HepG2 (cell line): ENCODE measurements at regions not wholly inside any gene's neighbourhood (a gene's known extent, or its start where the extent isn't known, plus 50 kb on each side); places are given as distances from the start of the nearest gene placed in this dataset.

Source experiments
- BRCA1 ChIP-seq: sonication (generic); formaldehyde crosslinking; IDR thresholded peaks from 2 replicates; pipeline ENCODE4 v1.4.0; 2020; ENCODE audit warnings: missing genetic modification reagents
- CENPT ChIP-seq: sonication (generic); formaldehyde crosslinking; IDR thresholded peaks from 2 replicates; pipeline ENCODE4 v1.8.0; 2022; ENCODE audit warnings: low read depth, mild to moderate bottlenecking, moderate library complexity, missing genetic modification reagents
- CENPX ChIP-seq: sonication (generic); formaldehyde crosslinking; IDR thresholded peaks from 2 replicates; pipeline ENCODE4 v1.9.0; 2021; ENCODE audit warnings: mild to moderate bottlenecking, missing genetic modification reagents, moderate library complexity
- CHCHD3 ChIP-seq: sonication (generic); formaldehyde crosslinking; IDR thresholded peaks from 2 replicates; pipeline ENCODE4 v1.8.0; 2022; ENCODE audit warnings: mild to moderate bottlenecking, missing genetic modification reagents, moderate library complexity
- KLF9 ChIP-seq: IDR thresholded peaks from 2 replicates; pipeline ENCODE4 v1.6.1; 2016; ENCODE audit warnings: low read depth
- NCOR1 ChIP-seq: fragments of 200-600 bp; sonication (generic); IDR thresholded peaks from 2 replicates; pipeline ENCODE4 v1.7.0; 2017; ENCODE audit warnings: antibody characterized with exemption, low read length, borderline replicate concordance
- PAX8 ChIP-seq: sonication (generic); formaldehyde crosslinking; IDR thresholded peaks from 2 replicates; pipeline ENCODE4 v1.8.0; 2022; ENCODE audit warnings: mild to moderate bottlenecking, missing genetic modification reagents, borderline replicate concordance
- PHF8 ChIP-seq: sonication (generic); formaldehyde crosslinking; IDR thresholded peaks from 2 replicates; pipeline ENCODE4 v1.5.0; 2020; ENCODE audit warnings: missing genetic modification reagents
- SALL2 ChIP-seq: sonication (generic); formaldehyde crosslinking; IDR thresholded peaks from 2 replicates; pipeline ENCODE4 v1.8.1; 2023; ENCODE audit warnings: mild to moderate bottlenecking, missing genetic modification reagents, inconsistent platforms
- SSRP1 ChIP-seq: IDR thresholded peaks from 2 replicates; pipeline ENCODE4 v1.6.1; 2016; ENCODE audit warnings: control low read depth
- TBX2 ChIP-seq: sonication (generic); formaldehyde crosslinking; IDR thresholded peaks from 2 replicates; pipeline ENCODE4 v1.5.0; 2020; ENCODE audit warnings: missing genetic modification reagents, mild to moderate bottlenecking, borderline replicate concordance
- THAP8 ChIP-seq: sonication (generic); formaldehyde crosslinking; IDR thresholded peaks from 2 replicates; pipeline ENCODE4 v1.5.1; 2020; ENCODE audit warnings: missing genetic modification reagents, mild to moderate bottlenecking, borderline replicate concordance
- YY1 ChIP-seq: IDR thresholded peaks from 2 replicates; pipeline ENCODE4 v1.6.1; 2011; ENCODE audit warnings: low read length, low read depth, moderate library complexity, mild to moderate bottlenecking; ENCODE audit not compliant: insufficient read depth, insufficient replicate concordance
- ZEB1 ChIP-seq: IDR thresholded peaks from 2 replicates; pipeline ENCODE4 v1.6.1; 2012; ENCODE audit warnings: mild to moderate bottlenecking, low read depth, inconsistent platforms; ENCODE audit not compliant: insufficient replicate concordance
- ZFP37 ChIP-seq: sonication (generic); formaldehyde crosslinking; IDR thresholded peaks from 2 replicates; pipeline ENCODE4 v1.4.0; 2020; ENCODE audit warnings: missing genetic modification reagents, borderline replicate concordance
- ZMYM3 ChIP-seq: sonication (generic); formaldehyde crosslinking; IDR thresholded peaks from 2 replicates; pipeline ENCODE4 v1.5.1; 2020; ENCODE audit warnings: mild to moderate bottlenecking, missing genetic modification reagents
- ZNF496 ChIP-seq: sonication (generic); formaldehyde crosslinking; IDR thresholded peaks from 2 replicates; pipeline ENCODE4 v1.8.1; 2023; ENCODE audit warnings: mild to moderate bottlenecking, moderate library complexity, missing genetic modification reagents; ENCODE audit not compliant: insufficient replicate concordance
- ZNF510 ChIP-seq: sonication (generic); formaldehyde crosslinking; IDR thresholded peaks from 2 replicates; pipeline ENCODE4 v1.4.0; 2020; ENCODE audit warnings: low read depth, mild to moderate bottlenecking, missing genetic modification reagents
- TF ChIP-seq, protein P1 (sequence below): sonication (generic); formaldehyde crosslinking; IDR thresholded peaks from 2 replicates; pipeline ENCODE4 v1.8.1; 2022; ENCODE audit warnings: mild to moderate bottlenecking, missing genetic modification reagents
- TF ChIP-seq, protein P2 (sequence below): sonication (generic); formaldehyde crosslinking; IDR thresholded peaks from 2 replicates; pipeline ENCODE4 v1.8.0; 2022; ENCODE audit warnings: mild to moderate bottlenecking, missing genetic modification reagents, moderate library complexity
- TF ChIP-seq, protein P3 (sequence below): sonication (generic); formaldehyde crosslinking; IDR thresholded peaks from 2 replicates; pipeline ENCODE4 v1.5.0; 2020; ENCODE audit warnings: missing genetic modification reagents
- TF ChIP-seq, protein P4 (sequence below), 2 experiments: sonication (generic) in 1 of 2; formaldehyde crosslinking in 1 of 2; IDR thresholded peaks; 2 replicates each; pipeline versions ENCODE4 v1.5.1 to v1.6.1; 2011 to 2020; ENCODE audit warnings: borderline replicate concordance in 1 of 2, low read depth in 1 of 2, low read length in 1 of 2, mild to moderate bottlenecking in 1 of 2, missing genetic modification reagents in 1 of 2, moderate library complexity in 1 of 2

- TF ChIP-seq, protein P1, sequence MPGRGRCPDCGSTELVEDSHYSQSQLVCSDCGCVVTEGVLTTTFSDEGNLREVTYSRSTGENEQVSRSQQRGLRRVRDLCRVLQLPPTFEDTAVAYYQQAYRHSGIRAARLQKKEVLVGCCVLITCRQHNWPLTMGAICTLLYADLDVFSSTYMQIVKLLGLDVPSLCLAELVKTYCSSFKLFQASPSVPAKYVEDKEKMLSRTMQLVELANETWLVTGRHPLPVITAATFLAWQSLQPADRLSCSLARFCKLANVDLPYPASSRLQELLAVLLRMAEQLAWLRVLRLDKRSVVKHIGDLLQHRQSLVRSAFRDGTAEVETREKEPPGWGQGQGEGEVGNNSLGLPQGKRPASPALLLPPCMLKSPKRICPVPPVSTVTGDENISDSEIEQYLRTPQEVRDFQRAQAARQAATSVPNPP (CRISPR knock-in tag): no peak
- TF ChIP-seq BRCA1 (CRISPR knock-in tag) (no peak), PAX8 (CRISPR knock-in tag) (no peak), ZEB1 (no peak), CHCHD3 (CRISPR knock-in tag) (no peak), TBX2 (no peak), ZFP37 (CRISPR knock-in tag) (no peak), ZMYM3 (CRISPR knock-in tag) (peak; percentile 76), CENPT (CRISPR knock-in tag) (no peak), SALL2 (CRISPR knock-in tag) (no peak), YY1 (no peak), KLF9 (CRISPR knock-in tag) (no peak), ZNF496 (no peak), SSRP1 (no peak), THAP8 (no peak), PHF8 (CRISPR knock-in tag) (no peak), CENPX (CRISPR knock-in tag) (no peak), NCOR1 (no peak), ZNF510 (no peak)
- TF ChIP-seq, protein P2, sequence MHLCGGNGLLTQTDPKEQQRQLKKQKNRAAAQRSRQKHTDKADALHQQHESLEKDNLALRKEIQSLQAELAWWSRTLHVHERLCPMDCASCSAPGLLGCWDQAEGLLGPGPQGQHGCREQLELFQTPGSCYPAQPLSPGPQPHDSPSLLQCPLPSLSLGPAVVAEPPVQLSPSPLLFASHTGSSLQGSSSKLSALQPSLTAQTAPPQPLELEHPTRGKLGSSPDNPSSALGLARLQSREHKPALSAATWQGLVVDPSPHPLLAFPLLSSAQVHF (CRISPR knock-in tag): no peak
- TF ChIP-seq, protein P3, sequence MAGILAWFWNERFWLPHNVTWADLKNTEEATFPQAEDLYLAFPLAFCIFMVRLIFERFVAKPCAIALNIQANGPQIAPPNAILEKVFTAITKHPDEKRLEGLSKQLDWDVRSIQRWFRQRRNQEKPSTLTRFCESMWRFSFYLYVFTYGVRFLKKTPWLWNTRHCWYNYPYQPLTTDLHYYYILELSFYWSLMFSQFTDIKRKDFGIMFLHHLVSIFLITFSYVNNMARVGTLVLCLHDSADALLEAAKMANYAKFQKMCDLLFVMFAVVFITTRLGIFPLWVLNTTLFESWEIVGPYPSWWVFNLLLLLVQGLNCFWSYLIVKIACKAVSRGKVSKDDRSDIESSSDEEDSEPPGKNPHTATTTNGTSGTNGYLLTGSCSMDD: no peak
- TF ChIP-seq, protein P4, sequence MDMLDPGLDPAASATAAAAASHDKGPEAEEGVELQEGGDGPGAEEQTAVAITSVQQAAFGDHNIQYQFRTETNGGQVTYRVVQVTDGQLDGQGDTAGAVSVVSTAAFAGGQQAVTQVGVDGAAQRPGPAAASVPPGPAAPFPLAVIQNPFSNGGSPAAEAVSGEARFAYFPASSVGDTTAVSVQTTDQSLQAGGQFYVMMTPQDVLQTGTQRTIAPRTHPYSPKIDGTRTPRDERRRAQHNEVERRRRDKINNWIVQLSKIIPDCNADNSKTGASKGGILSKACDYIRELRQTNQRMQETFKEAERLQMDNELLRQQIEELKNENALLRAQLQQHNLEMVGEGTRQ (IDR thresholded peaks at IDR 0.05; ENCODE audit: low read depth, low read length): no peak
- TF ChIP-seq, protein P4 (CRISPR knock-in tag; IDR thresholded peaks at IDR 0.05; ENCODE audit: borderline replicate concordance): no peak
Observed at GRCh38 chr2:62413116-62413663, 92.8 kb downstream of the TMEM17 start (continued).
